ENCODE measurements at regions not wholly inside any gene's neighbourhood (a gene's known extent, or its start where the extent isn't known, plus 50 kb on each side); places are given as distances from the start of the nearest gene placed in this dataset.

- TF ChIP-seq CTCF (conservative IDR thresholded peaks at IDR 0.05) = no peak
- no peak for TF ChIP-seq ZFX (IDR thresholded peaks at IDR 0.05)
Measured at GRCh38 chr2:43152186-43152585, 74.2 kb downstream of the ZFP36L2 start.
